ENCODE measurements at regions not wholly inside any gene's neighbourhood (a gene's known extent, or its start where the extent isn't known, plus 50 kb on each side); places are given as distances from the start of the nearest gene placed in this dataset.

DNA sequence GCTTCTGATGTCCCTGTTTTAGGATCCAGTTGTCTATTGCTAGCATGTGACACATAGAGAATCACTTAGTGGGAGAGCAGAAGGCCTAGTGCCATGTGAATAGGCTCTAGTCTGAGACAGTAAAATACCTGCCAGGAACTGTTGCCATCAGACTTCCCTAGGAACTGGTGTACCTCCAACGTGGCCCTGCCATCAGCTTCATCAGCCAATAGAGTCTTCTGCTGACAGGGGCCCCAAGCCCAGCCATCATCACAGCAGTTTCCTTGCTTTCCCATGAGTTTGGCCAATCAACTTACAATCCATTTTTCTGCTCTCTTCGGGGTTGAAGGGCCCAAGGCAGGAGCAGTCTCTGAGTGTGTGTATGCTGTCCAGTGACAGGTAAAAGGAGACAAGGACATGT is 128.4 kb upstream of the ADRA1B start:
- no peak for TF ChIP-seq EZH2phosphoT487 (IDR thresholded peaks at IDR 0.05; ENCODE audit: low read length)
- TF ChIP-seq, protein P1, sequence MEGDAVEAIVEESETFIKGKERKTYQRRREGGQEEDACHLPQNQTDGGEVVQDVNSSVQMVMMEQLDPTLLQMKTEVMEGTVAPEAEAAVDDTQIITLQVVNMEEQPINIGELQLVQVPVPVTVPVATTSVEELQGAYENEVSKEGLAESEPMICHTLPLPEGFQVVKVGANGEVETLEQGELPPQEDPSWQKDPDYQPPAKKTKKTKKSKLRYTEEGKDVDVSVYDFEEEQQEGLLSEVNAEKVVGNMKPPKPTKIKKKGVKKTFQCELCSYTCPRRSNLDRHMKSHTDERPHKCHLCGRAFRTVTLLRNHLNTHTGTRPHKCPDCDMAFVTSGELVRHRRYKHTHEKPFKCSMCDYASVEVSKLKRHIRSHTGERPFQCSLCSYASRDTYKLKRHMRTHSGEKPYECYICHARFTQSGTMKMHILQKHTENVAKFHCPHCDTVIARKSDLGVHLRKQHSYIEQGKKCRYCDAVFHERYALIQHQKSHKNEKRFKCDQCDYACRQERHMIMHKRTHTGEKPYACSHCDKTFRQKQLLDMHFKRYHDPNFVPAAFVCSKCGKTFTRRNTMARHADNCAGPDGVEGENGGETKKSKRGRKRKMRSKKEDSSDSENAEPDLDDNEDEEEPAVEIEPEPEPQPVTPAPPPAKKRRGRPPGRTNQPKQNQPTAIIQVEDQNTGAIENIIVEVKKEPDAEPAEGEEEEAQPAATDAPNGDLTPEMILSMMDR (IDR thresholded peaks at IDR 0.05; ENCODE audit: low read length), result no peak
- no peak for TF ChIP-seq EZH2 (optimal IDR thresholded peaks at IDR 0.05; ENCODE audit: low read depth, low read length)
